ENCODE measurements at regions not wholly inside any gene's neighbourhood (a gene's known extent, or its start where the extent isn't known, plus 50 kb on each side); places are given as distances from the start of the nearest gene placed in this dataset.

DNA sequence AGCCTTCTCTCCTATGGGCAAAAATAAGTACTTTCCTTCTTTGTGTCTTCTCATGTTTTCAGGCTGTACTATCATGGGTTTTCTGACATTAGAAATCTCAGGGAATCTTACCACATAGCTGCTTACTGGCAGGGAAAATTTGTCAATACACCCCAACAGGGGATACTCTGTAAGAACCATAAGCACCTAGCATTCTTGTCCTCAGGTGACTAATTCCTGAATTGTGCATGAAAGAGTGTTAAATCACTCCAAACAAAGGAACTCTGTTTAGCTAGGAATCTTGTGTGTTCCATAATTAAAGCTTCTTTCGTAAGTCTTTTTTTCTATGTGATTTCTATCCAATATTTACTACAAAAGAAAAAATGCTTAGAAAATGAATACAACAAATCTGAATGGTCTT is 206.7 kb upstream of the POT1 start:
- TF ChIP-seq CTCF (IDR thresholded peaks at IDR 0.05 in 8 of 11, conservative IDR thresholded peaks at IDR 0.05 in 3 of 11) (no peak), POLR2A (IDR thresholded peaks at IDR 0.05) (no peak)

All from spleen (tissue), 7 donors.